ENCODE measurements at regions not wholly inside any gene's neighbourhood (a gene's known extent, or its start where the extent isn't known, plus 50 kb on each side); places are given as distances from the start of the nearest gene placed in this dataset.

DNA sequence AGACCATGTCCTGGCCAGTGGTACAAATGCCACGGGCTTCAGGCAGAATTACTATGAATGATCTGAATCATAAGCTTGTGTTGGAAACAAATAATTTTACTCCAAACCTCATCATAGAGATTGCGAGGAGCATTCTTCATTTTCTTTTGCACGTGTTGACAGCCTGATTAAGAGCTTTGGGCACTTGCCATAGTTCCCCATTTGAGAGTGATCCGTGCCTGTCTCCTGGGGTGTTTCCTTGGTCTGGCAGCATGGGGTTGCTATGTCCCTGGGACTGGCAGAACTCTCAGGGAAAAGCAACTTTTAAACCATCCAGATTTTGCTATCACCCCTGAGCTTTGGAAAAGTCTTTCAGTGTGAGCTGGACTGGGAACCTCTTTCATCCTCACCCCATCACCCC is 54.3 kb upstream of the KCNJ6 start:
- TF ChIP-seq, protein P1, sequence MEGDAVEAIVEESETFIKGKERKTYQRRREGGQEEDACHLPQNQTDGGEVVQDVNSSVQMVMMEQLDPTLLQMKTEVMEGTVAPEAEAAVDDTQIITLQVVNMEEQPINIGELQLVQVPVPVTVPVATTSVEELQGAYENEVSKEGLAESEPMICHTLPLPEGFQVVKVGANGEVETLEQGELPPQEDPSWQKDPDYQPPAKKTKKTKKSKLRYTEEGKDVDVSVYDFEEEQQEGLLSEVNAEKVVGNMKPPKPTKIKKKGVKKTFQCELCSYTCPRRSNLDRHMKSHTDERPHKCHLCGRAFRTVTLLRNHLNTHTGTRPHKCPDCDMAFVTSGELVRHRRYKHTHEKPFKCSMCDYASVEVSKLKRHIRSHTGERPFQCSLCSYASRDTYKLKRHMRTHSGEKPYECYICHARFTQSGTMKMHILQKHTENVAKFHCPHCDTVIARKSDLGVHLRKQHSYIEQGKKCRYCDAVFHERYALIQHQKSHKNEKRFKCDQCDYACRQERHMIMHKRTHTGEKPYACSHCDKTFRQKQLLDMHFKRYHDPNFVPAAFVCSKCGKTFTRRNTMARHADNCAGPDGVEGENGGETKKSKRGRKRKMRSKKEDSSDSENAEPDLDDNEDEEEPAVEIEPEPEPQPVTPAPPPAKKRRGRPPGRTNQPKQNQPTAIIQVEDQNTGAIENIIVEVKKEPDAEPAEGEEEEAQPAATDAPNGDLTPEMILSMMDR (IDR thresholded peaks at IDR 0.05; ENCODE audit: low read length) = no peak
- TF ChIP-seq EZH2 (optimal IDR thresholded peaks at IDR 0.05; ENCODE audit: low read depth, low read length) = no peak
- TF ChIP-seq EZH2phosphoT487 (IDR thresholded peaks at IDR 0.05; ENCODE audit: low read length) = no peak
